H1 (cell line): ENCODE measurements at regions not wholly inside any gene's neighbourhood (a gene's known extent, or its start where the extent isn't known, plus 50 kb on each side); places are given as distances from the start of the nearest gene placed in this dataset.

Experiments used
- CTCF ChIA-PET: fragments of 300-600 bp; sonication (Branson Sonifier 250); formaldehyde crosslinking; loops from one replicate; lab custom pipeline; 2021; ENCODE audit not compliant: partially characterized antibody; lab: Charles Lee
- POLR2A ChIA-PET: fragments of 300-600 bp; sonication (Branson Sonifier 250); formaldehyde crosslinking; loops from one replicate; lab custom pipeline; 2021; ENCODE audit warnings: inconsistent platforms; ENCODE audit not compliant: partially characterized antibody; lab: Charles Lee
- DNase-seq, 2 experiments: peaks; one replicate each; pipeline versions ENCODE4 v3.0.0 to v3.0.0-alpha.2; 2010 to 2022; ENCODE audit warnings: low spot score in 2 of 2, low read depth in 1 of 2, mixed read lengths in 1 of 2
- FAIRE-seq: peaks from 2 replicates; lab custom pipeline; 2011; peaks lifted over from hg19 to GRCh38; lab: Jason Lieb, UNC
- H2AFZ ChIP-seq: 2 replicates; pipeline ENCODE4 v1.8.1; 2012; ENCODE audit warnings: low read length, inconsistent platforms
- H2AK5ac ChIP-seq: 2 replicates; pipeline ENCODE4 v1.6.1; 2013; ENCODE audit warnings: low read depth, low read length
- H2BK120ac ChIP-seq: replicated peaks from 2 replicates; pipeline ENCODE3; 2013; ENCODE audit warnings: low read depth, low read length, inconsistent platforms
- H2BK12ac ChIP-seq: 2 replicates; pipeline ENCODE4 v1.6.1; 2013; ENCODE audit warnings: low read depth, low read length
- H2BK15ac ChIP-seq: 2 replicates; pipeline ENCODE4 v1.6.1; 2013; ENCODE audit warnings: low read length
- H2BK20ac ChIP-seq: 2 replicates; pipeline ENCODE4 v1.6.1; 2013; ENCODE audit warnings: low read length
- H2BK5ac ChIP-seq: 2 replicates; pipeline ENCODE4 v1.6.1; 2013; ENCODE audit warnings: low read depth, low read length
- H3K14ac ChIP-seq: 2 replicates; pipeline ENCODE4 v1.6.1; 2013; ENCODE audit warnings: inconsistent platforms; ENCODE audit not compliant: insufficient read length
- H3K18ac ChIP-seq: 2 replicates; pipeline ENCODE4 v1.6.1; 2013; ENCODE audit warnings: low read length; ENCODE audit errors: extremely low read depth
- H3K23ac ChIP-seq: 2 replicates; pipeline ENCODE4 v1.6.1; 2013; ENCODE audit warnings: inconsistent platforms; ENCODE audit not compliant: insufficient read length
- H3K23me2 ChIP-seq: 2 replicates; pipeline ENCODE4 v1.6.1; 2013; ENCODE audit warnings: low read depth, low read length
- H3K27ac ChIP-seq: 2 replicates; pipeline ENCODE4 v1.6.1; 2011; ENCODE audit warnings: low read depth, low read length, inconsistent platforms
- H3K27me3 ChIP-seq, 4 experiments: replicated peaks in 1 of 4; 1 replicate in 1 of 4; 2 replicates in 3 of 4; pipeline versions ENCODE4 v1.6.1 to v1.8.1; 2011 to 2013; ENCODE audit warnings: low read length in 3 of 4, mild to moderate bottlenecking in 3 of 4, inconsistent platforms in 2 of 4, mixed read lengths in 2 of 4, moderate library complexity in 1 of 4; ENCODE audit not compliant: control insufficient read depth in 3 of 4, insufficient read depth in 3 of 4; ENCODE audit errors: extremely low read depth in 1 of 4
- H3K36me3 ChIP-seq, 4 experiments: 2 replicates each; pipeline versions ENCODE4 v1.6.1 to v1.8.1; 2011 to 2013; ENCODE audit warnings: mild to moderate bottlenecking in 4 of 4, low read length in 3 of 4, moderate library complexity in 2 of 4, control low read depth in 1 of 4, inconsistent platforms in 1 of 4; ENCODE audit not compliant: insufficient read depth in 4 of 4, control insufficient read depth in 2 of 4
- H3K4ac ChIP-seq: replicated peaks from 2 replicates; pipeline ENCODE3; 2013; ENCODE audit warnings: low read length, low read depth, mixed read lengths, inconsistent platforms; ENCODE audit not compliant: insufficient read length
- H3K4me1 ChIP-seq, 4 experiments: replicated peaks in 1 of 4; 1 replicate in 1 of 4; 2 replicates in 3 of 4; pipeline versions ENCODE4 v1.6.1 to v1.8.1; 2011 to 2013; ENCODE audit warnings: low read length in 3 of 4, inconsistent platforms in 2 of 4, mixed read lengths in 1 of 4; ENCODE audit not compliant: insufficient read depth in 4 of 4, control insufficient read depth in 3 of 4
- H3K4me2 ChIP-seq, 2 experiments: 2 replicates each; pipeline versions ENCODE4 v1.6.1 to v1.8.1; 2011 to 2013; ENCODE audit warnings: low read depth in 2 of 2, low read length in 2 of 2, control low read depth in 1 of 2, inconsistent platforms in 1 of 2, mild to moderate bottlenecking in 1 of 2; ENCODE audit not compliant: insufficient read depth in 1 of 2
- H3K4me3 ChIP-seq, 4 experiments: fragments of 200-600, 300-600 bp in 1 of 4; sonication (generic), shearing (Covaris generic), sonication (Bioruptor Twin) in 1 of 4; 2 replicates each; pipeline versions ENCODE4 v1.5.1 to v1.8.1; 2011 to 2016; ENCODE audit warnings: low read length in 4 of 4, low read depth in 3 of 4, control low read depth in 2 of 4, inconsistent platforms in 2 of 4, mild to moderate bottlenecking in 2 of 4, mixed read lengths in 1 of 4, moderate library complexity in 1 of 4; ENCODE audit not compliant: insufficient read depth in 2 of 4; ENCODE audit errors: extremely low read depth in 1 of 4
- H3K56ac ChIP-seq: replicated peaks from 2 replicates; pipeline ENCODE3; 2013; ENCODE audit warnings: low read depth, mild to moderate bottlenecking, mixed read lengths, low read length, inconsistent platforms; ENCODE audit not compliant: insufficient read length
- H3K79me1 ChIP-seq: 2 replicates; pipeline ENCODE4 v1.6.1; 2013; ENCODE audit warnings: low read depth, low read length, control low read depth
- H3K79me2 ChIP-seq, 2 experiments: 2 replicates each; pipeline versions ENCODE4 v1.6.1 to v1.8.1; 2012 to 2013; ENCODE audit warnings: low read length in 2 of 2, mild to moderate bottlenecking in 2 of 2, inconsistent platforms in 1 of 2; ENCODE audit not compliant: insufficient read depth in 2 of 2, control insufficient read depth in 1 of 2
- H3K9ac ChIP-seq, 4 experiments: replicated peaks in 1 of 4; 1 replicate in 1 of 4; 2 replicates in 3 of 4; pipeline versions ENCODE4 v1.6.1 to v1.8.1; 2011 to 2013; ENCODE audit warnings: low read depth in 3 of 4, low read length in 3 of 4, control low read depth in 2 of 4, mild to moderate bottlenecking in 2 of 4, moderate library complexity in 2 of 4, inconsistent platforms in 1 of 4; ENCODE audit errors: extremely low read depth in 1 of 4
- H3K9me3 ChIP-seq, 2 experiments: 2 replicates each; pipeline versions ENCODE4 v1.6.1 to v1.8.1; 2012 to 2013; ENCODE audit warnings: mild to moderate bottlenecking in 2 of 2, moderate library complexity in 2 of 2, control low read depth in 1 of 2, inconsistent platforms in 1 of 2, low read depth in 1 of 2, low read length in 1 of 2, mixed read lengths in 1 of 2; ENCODE audit not compliant: insufficient read depth in 2 of 2
- H4K20me1 ChIP-seq, 2 experiments: replicated peaks in 1 of 2; 2 replicates each; pipeline versions ENCODE3 to v1.8.1; 2011 to 2013; ENCODE audit warnings: inconsistent platforms in 2 of 2, low read length in 2 of 2, mild to moderate bottlenecking in 1 of 2; ENCODE audit not compliant: insufficient read depth in 2 of 2, control insufficient read depth in 1 of 2
- H4K5ac ChIP-seq: 2 replicates; pipeline ENCODE4 v1.6.1; 2013; ENCODE audit warnings: low read length, low read depth, mixed read lengths, inconsistent platforms; ENCODE audit not compliant: insufficient read length
- H4K8ac ChIP-seq: 2 replicates; pipeline ENCODE4 v1.8.0; 2013; ENCODE audit warnings: mild to moderate bottlenecking, moderate library complexity, low read length, inconsistent platforms; ENCODE audit not compliant: insufficient read depth; ENCODE audit errors: extremely low read depth
- H4K91ac ChIP-seq: replicated peaks from 2 replicates; pipeline ENCODE3; 2013; ENCODE audit warnings: low read length, mixed read lengths, inconsistent platforms; ENCODE audit not compliant: insufficient read length
- ASH2L ChIP-seq: fragments of 200-600, 300-600 bp; sonication (generic); IDR thresholded peaks from one replicate; pipeline ENCODE4 v1.7.1; 2017; ENCODE audit warnings: low read length
- WGBS, 2 experiments: shearing (Covaris generic) in 1 of 2; methylation state at CpG; one replicate each; pipeline versions ENCODE4 v1.1.6 to v1.1.7; 2013 to 2015; ENCODE audit warnings: low lambda C conversion rate in 2 of 2, mixed read lengths in 2 of 2, inconsistent platforms in 1 of 2, low coverage in 1 of 2, missing lambda C conversion rate in 1 of 2; ENCODE audit not compliant: insufficient replicate concordance in 2 of 2, insufficient coverage in 1 of 2, insufficient read length in 1 of 2; ENCODE audit errors: extremely low coverage in 1 of 2, missing lambda C conversion rate in 1 of 2; 5-methylcytosine and 5-hydroxymethylcytosine counted together

DNA sequence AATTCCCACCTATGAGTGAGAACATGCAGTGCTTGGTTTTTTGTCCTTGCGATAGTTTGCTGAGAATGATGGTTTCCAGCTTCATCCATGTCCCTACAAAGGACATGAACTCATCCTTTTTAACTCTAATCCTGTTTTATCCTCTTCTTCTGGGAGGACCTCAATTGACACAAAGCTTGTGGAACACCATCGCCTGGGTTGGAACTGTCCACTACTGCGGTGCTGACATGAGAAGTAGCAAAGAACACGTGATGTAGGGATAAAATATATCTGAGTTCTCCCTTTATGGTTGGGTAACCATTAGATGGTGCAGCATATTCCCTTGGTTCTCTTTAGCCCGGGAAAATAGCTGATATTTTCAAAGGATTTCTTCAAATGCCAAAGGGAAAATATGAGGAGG, 105.3 kb upstream of the TOPAZ1 start:
- Histone ChIP-seq H3K9me3 (peaks cover 3% of the 10 kb centered on the region in 2 experiments; a peak in 1 of 4 replicates), H3K18ac (no peak overlapping the region), H2BK12ac (no peak overlapping the region), H3K27ac (no peak overlapping the region), H3K36me3 (no peaks in the 10 kb centered on the region), H3K79me1 (no peaks in the 10 kb centered on the region), H3K79me2 (no peaks in the 10 kb centered on the region), H3K4ac (no peak overlapping the region), H2BK120ac (no peak overlapping the region), H4K20me1 (no peaks in the 10 kb centered on the region), H3K56ac (no peak overlapping the region), H2BK20ac (no peak overlapping the region), H3K9ac (no peak overlapping the region; a peak in 1 of 7 replicates), H3K23me2 (no peaks in the 10 kb centered on the region), H3K14ac (no peak overlapping the region), H2AFZ (no peak overlapping the region), H2BK15ac (no peak overlapping the region), H3K4me1 (no peaks in the 10 kb centered on the region), H3K4me3 (no peak overlapping the region), H3K4me2 (no peak overlapping the region), H3K23ac (no peak overlapping the region), H4K8ac (no peak overlapping the region), H4K91ac (no peak overlapping the region), H3K27me3 (no peaks in the 10 kb centered on the region), H2BK5ac (no peak overlapping the region), H4K5ac (no peak overlapping the region), H2AK5ac (no peak overlapping the region)
- FAIRE-seq (no peak), DNase-seq (no peak)
- POLR2A ChIA-PET: no interaction called here
- TF ChIP-seq ASH2L: no peak
- WGBS, 2 experiments: 80% methylated on average over 5 of the region's 5 CpGs; no CpG with 5 or more reads in 1 of the 2 experiments
- CTCF ChIA-PET: interaction anchor here (1.2 to 2.6 kb wide), 3 partner anchors 9 to 281 kb away, joined by 3 to 6 read pairs (median 3); no protein-coding TSS in a partner anchor
